NCI-H774 (cell line): ENCODE measurements at regions not wholly inside any gene's neighbourhood (a gene's known extent, or its start where the extent isn't known, plus 50 kb on each side); places are given as distances from the start of the nearest gene placed in this dataset.
A peak's percentile ranks its signal among the peaks of the same experiment; 100 is the strongest.
"Not testable (repeated sequence)": the region's sequence is repeated elsewhere in the genome, so short reads cannot be mapped to it uniquely, and the experiment has no call there.

ENCODE experiments used
- DNase-seq: peaks from one replicate; lab custom pipeline; 2025; lab: John Stamatoyannopoulos, UW

DNA sequence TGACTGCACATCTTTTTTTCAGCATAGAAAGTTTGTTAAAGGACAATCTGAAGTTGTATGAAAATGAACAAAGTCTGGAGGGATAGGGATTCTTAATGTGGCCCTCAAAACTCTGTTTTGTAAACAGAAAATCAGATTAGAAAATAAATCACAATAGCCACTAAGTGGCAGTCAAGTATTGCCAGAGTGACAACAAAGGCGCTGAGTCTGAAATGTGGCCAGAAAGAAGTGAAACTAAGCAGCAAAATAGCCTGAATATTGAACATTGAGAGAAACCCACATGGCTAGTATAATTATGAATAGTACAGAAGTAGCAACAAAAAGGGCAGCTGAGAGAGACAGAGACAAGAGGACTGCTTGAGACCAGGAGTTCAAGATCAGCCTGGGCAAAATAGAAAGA, 81.1 kb upstream of the CT45A1 start:
- DNase-seq = peak; percentile 9

DNA sequence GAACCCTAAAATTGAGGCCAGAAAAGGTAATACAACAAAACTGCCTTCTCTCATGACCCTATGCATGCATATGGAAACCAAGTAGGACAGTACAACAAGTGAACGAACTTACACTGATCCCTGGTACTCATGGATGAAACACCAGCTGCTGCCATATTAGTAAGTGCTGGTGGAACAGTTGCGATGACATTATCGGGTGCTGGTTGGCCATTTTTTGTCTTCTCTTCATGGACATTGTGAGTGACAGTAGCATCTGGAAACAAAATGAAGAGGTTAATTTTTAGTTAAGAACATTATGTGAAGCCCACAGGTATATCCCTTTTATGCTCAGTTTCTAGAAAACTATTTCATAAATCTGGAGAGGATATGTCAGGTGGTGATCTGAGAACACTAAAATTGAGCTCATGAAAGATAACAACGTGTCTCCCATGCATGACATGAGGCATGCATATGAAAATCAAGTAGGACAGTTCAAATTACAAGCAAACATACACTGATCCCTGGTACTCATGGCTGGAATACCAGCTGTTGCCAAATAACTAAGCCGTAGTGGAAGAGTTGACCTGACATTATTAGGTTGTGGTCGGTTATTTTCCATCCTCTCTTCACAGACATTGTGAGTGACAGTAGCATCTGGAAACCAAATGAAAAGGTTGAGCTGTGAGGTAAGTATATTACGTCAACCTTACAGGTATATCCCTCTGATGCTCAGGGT, 74.2 kb upstream of the CT45A1 start:
- DNase-seq = no peak

DNA sequence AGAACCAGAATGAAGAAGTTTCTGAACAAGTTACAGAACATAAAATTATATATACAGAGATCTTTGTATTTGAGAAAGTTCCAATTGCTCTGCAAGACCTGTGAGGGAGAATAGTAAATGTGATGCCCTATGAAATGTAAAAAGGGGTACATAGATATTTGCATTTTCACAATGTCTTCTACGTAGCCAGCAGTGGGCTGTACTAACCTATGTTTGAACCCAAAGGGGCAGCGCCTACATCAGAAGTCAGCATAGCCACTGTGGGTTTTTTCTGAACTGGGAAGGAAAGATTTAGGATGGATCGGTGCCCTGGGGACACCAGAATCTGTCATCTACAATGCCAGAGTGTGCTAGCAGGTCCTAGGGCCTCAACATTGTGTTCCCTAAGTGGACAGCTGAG, 69.5 kb upstream of the CT45A1 start:
- no peak for DNase-seq

DNA sequence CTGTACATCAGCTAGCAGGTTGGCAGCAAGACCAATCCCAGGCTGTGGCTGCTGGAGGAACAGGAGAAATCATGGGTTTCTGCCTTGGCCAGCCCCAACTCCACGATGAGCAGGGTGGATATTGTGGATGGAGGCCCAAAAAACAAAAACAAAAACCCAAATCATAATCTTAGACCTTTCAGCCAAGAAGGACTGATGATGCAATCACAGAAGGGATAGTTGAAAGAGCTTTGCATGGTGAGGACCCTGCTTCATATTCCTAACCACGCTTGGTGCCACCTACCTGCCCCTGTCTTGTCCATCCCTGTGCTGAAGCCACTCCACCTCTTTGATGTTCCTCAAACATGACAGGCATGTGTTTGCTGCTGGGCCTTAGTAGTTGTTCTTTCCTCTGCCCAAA, 68.8 kb upstream of the CT45A1 start:
- no peak for DNase-seq

DNA sequence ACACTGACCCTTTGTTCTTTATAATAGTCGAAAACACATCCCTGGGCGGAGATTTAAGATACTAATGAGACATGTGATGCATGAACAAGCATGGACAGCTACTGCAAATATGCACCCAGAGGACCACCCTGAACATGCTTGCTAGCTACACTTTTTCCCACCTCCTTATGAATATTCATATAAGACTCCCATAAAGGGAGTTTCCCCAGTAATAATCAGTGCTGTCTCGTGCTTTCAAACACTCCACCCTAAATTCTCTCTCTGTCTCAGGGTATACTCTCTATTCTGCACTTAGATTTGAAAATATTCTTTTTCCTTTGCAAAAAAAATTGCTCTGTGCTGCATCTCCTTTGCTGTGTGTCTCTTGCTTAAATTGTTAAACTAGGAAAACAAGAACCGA, 64.4 kb upstream of the CT45A1 start:
- no peak for DNase-seq

DNA sequence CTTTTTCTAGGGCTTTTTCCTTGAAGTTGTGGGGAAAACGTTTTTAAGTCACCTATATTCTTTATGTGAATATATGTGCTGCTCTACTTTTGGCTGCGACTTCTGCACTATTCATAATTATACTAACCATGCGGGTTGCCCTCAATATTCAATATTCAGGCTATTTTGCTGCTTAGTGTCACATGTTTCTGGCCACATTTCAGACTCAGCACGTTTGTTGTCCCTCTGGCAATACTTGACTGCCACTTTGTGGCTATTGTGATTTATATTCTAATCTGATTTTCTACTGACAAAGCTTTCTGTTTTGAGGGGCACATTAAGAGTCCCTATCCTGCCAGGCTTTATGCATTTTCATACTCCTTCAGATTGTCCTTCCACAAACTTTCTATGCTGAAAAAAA, 63.9 kb upstream of the CT45A1 start:
- no peak for DNase-seq

DNA sequence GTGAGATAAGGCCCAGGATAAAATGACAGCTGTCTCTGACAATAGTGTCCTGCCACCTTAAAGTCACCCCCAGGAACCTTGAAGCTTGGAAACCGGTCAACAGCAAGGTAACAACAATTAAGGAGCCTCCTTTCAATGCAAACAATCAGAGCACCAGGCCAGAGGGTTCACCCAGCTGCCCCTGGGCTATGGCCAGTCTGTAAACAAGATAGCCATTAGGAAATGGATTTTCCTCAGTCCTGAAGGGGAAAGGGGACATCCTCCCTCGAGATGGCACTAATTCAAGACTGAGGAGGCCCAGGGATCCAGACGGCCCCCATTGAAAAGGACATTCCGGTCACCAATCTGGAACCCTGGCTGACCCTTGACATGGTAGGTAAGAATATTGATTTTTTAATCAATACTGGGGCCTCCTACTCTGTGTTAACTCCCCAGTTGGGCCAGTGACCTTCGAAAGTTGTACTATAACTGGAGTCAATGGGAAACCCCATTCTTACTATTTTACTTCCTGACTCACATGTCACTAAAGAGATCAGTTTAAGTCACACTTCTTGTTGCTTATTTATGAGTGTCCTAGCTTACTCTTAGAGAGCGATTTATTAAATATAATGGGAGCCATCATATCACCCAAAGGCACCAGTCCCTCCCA, 61.7 kb upstream of the CT45A1 start:
- no peak for DNase-seq

DNA sequence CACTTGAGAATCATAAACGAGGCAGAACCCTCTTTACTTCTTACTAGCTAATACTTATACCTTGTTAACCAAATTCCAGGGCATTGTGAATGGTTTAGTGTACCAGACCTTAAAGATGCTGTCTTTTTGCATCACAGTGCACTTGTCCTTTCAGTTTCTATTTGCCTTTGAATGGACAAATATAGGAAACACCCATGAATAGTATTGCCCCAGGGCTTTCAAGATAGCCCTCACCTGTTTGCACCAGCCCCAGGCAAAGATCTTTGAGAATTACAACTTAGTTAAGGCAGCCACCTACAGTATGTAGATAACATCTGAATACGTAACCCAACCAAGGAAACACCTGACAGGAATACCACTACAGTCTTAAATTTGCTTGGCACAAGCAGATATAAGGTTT, 60.8 kb upstream of the CT45A1 start:
- DNase-seq = no peak

DNA sequence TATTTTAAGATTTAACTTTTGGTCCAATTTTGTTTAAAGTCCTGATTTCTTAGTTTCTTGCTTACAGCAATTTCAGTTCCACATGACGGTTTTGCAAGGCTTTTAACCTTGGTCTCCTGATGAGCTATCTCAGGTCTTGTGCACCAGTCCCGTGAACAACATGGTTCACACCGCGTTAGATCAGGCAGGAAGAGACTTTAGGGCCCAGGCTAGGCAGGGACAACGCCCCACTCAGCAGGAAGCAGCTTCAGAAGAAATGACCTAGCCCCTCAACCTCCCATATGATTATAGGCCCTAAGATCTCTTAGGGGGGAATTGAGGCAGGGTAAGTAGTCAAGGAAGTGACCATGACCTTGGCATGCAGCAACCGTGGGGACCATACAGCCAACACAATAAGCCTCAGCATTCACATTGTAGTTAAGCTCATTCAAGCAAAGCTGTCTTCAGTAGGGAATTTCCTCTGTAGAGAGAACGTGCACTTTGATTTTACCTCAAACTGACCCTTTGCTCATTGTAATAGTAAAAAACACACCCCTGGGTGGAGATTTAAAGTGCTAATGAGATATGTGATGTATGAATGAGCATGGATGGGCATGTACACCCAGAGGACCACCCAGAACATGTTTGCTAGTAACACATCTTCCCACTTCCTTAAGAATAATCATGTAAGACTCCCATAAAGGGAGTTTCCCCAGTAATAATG, 55.3 kb upstream of the CT45A1 start:
- not testable (repeated sequence) for DNase-seq
